HG03342 (cell line): ENCODE measurements at regions not wholly inside any gene's neighbourhood (a gene's known extent, or its start where the extent isn't known, plus 50 kb on each side); places are given as distances from the start of the nearest gene placed in this dataset.

Experiments
- ATAC-seq: cut with Tn5 transposase; IDR thresholded peaks from one replicate; pipeline ENCODE4 v1.9.1; 2021; ENCODE audit warnings: mild to moderate bottlenecking, moderate library complexity; ENCODE audit not compliant: unreplicated experiment

DNA sequence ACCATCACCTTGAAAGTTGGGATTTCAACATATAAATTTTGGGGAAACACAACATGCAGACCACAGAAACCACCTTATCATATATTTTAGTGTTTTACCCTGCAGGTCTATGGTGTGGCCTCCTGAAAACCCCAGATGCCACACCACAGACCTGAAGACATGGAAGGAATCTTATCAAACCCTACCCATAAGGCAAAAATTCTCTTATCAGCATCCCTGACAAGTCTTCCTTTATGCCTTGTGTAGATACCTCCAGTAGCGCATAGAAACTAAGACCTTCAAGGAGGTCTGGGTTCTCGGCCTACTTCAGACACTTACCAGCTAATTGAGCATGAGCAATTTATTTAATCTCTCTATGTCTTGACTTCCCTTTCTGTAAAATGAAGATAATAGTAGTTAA is 59.1 kb upstream of the SLC14A2 start:
- no peak for ATAC-seq

DNA sequence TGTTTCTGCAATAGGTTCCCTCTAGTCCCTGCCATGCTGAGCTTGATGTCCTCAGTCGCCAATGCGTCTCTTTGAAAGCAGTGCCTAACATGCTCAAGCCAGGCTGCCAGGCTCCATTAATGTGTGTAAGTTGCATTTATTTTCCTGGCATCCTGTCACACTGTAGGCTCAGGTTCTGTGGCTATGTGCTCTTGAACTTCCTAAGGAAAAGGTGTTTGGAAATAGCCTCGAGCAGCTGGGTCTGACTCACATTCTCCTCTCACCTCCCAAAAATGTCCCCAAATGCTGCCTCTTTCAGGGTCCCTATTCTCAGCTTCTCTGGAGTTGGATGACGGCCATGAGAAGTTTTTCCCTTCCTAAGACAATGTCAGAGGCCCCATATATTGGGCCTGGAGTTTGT is 58.0 kb upstream of the SLC14A2 start:
- ATAC-seq, result no peak

GRCh38 chr18:45557779-45558178 is 57.5 kb upstream of the SLC14A2 start:
- no peak for ATAC-seq

DNA sequence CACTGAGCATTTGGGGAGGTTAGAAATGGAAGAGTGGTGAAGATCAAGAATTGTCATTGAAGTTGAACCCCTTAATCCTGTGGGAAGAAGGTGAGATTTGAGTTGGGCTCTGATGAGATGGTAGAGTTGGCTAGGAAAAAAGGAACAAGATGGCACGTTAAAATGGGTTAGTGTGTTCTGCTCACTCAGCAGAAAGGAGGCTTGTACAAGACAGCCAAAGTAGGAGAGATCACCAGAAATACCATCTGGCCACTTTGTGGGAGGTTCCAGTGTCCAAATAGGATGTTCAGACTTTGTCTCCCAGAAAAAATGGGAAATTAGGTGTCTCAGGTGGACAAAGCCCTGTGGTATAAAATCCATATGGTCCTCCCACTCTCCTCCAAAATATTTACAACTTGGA is 56.0 kb upstream of the SLC14A2 start:
- no peak for ATAC-seq

DNA sequence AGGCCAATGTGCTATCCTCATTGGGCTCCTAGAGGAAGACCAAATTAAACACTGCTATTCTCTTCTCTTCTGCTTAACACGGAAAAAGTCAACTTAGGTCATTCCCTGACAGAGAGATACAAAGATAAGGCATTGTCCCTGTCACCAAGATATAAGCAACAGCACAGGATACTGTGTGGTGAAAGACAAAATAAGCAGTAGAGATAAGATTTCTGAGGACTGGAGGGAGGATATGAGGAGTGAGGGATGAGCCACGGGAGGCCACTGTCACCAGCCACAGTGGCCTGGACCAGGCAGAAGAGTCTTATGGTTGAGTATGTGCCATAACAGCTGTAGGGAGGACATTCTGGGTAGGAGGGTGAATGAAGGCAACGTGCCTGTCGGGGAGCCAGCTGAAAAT is 54.4 kb upstream of the SLC14A2 start:
- no peak for ATAC-seq

- ATAC-seq, result no peak
These were observed 52.5 kb upstream of the SLC14A2 start for GRCh38 chr18:45562567-45563479.

- no peak for ATAC-seq
These were observed 49.9 kb upstream of the SLC14A2 start for GRCh38 chr18:45565280-45565970.
